H9 (cell line): ENCODE measurements at regions not wholly inside any gene's neighbourhood (a gene's known extent, or its start where the extent isn't known, plus 50 kb on each side); places are given as distances from the start of the nearest gene placed in this dataset.

Source experiments
- DNase-seq: peaks from one replicate; pipeline ENCODE4 v3.0.0-alpha.2; 2017
- H2AFZ ChIP-seq: one replicate; pipeline ENCODE4 v1.6.1; 2013; ENCODE audit warnings: mild to moderate bottlenecking, low read length, control low read depth, moderate library complexity
- H2AK5ac ChIP-seq: 2 replicates; pipeline ENCODE4 v1.6.1; 2013; ENCODE audit warnings: low read length, control low read depth, mixed read lengths; ENCODE audit not compliant: insufficient read length
- H2BK120ac ChIP-seq: one replicate; pipeline ENCODE4 v1.6.1; 2013; ENCODE audit warnings: low read depth, mild to moderate bottlenecking, low read length, control low read depth, inconsistent platforms; ENCODE audit not compliant: poor library complexity, severe bottlenecking
- H2BK12ac ChIP-seq: 2 replicates; pipeline ENCODE4 v1.6.1; 2013; ENCODE audit warnings: low read length, control low read depth, mixed read lengths, low read depth; ENCODE audit not compliant: insufficient read length
- H2BK15ac ChIP-seq: 2 replicates; pipeline ENCODE4 v1.6.1; 2013; ENCODE audit warnings: low read depth, low read length, control low read depth
- H2BK20ac ChIP-seq: one replicate; pipeline ENCODE4 v1.6.1; 2013; ENCODE audit warnings: low read depth, mild to moderate bottlenecking, low read length, control low read depth, inconsistent platforms; ENCODE audit not compliant: poor library complexity, severe bottlenecking
- H2BK5ac ChIP-seq: 2 replicates; pipeline ENCODE4 v1.6.1; 2013; ENCODE audit warnings: low read length, control low read depth, mixed read lengths; ENCODE audit not compliant: insufficient read length
- H3K14ac ChIP-seq: 2 replicates; pipeline ENCODE4 v1.6.1; 2013; ENCODE audit warnings: low read length, control low read depth; ENCODE audit not compliant: insufficient read depth
- H3K18ac ChIP-seq: 2 replicates; pipeline ENCODE4 v1.6.1; 2013; ENCODE audit warnings: low read depth, mild to moderate bottlenecking, mixed read lengths, low read length, control low read depth; ENCODE audit not compliant: insufficient read length
- H3K23ac ChIP-seq: 2 replicates; pipeline ENCODE4 v1.6.1; 2013; ENCODE audit warnings: low read length, control low read depth, mixed read lengths, low read depth; ENCODE audit not compliant: insufficient read length
- H3K23me2 ChIP-seq: 2 replicates; pipeline ENCODE4 v1.6.1; 2013; ENCODE audit warnings: low read depth, mild to moderate bottlenecking, mixed read lengths, low read length, control low read depth; ENCODE audit not compliant: insufficient read length, poor library complexity, severe bottlenecking
- H3K27ac ChIP-seq: 2 replicates; pipeline ENCODE4 v1.5.1; 2013; ENCODE audit warnings: low read length, control low read depth, mixed read lengths, low read depth; ENCODE audit not compliant: insufficient read length
- H3K27me3 ChIP-seq: 2 replicates; pipeline ENCODE4 v1.6.1; 2013; ENCODE audit warnings: low read length, control low read depth, inconsistent platforms; ENCODE audit not compliant: insufficient read depth
- H3K4ac ChIP-seq: 2 replicates; pipeline ENCODE4 v1.6.1; 2013; ENCODE audit warnings: low read depth, mild to moderate bottlenecking, control low read depth, inconsistent platforms, low read length, moderate library complexity
- H3K4me1 ChIP-seq: 2 replicates; pipeline ENCODE4 v1.6.1; 2013; ENCODE audit warnings: low read length, control low read depth, inconsistent platforms; ENCODE audit not compliant: insufficient read depth
- H3K4me2 ChIP-seq: 2 replicates; pipeline ENCODE4 v1.6.1; 2013; ENCODE audit warnings: low read length, control low read depth, mixed read lengths; ENCODE audit not compliant: insufficient read length, insufficient read depth
- H3K56ac ChIP-seq: 2 replicates; pipeline ENCODE4 v1.6.1; 2013; ENCODE audit warnings: low read depth, mild to moderate bottlenecking, mixed read lengths, low read length, control low read depth; ENCODE audit not compliant: insufficient read length
- H3K79me1 ChIP-seq: 2 replicates; pipeline ENCODE4 v1.6.1; 2013; ENCODE audit warnings: low read depth, mild to moderate bottlenecking, moderate library complexity, low read length, control low read depth, inconsistent platforms; ENCODE audit not compliant: insufficient read depth, poor library complexity, severe bottlenecking
- H3K79me2 ChIP-seq: 2 replicates; pipeline ENCODE4 v1.6.1; 2013; ENCODE audit warnings: low read length, control low read depth, inconsistent platforms; ENCODE audit not compliant: insufficient read depth
- H3K9ac ChIP-seq: 2 replicates; pipeline ENCODE4 v1.6.1; 2013; ENCODE audit warnings: low read length, control low read depth, mixed read lengths; ENCODE audit not compliant: insufficient read length; ENCODE audit errors: extremely low read depth
- H3K9me3 ChIP-seq: one replicate; pipeline ENCODE4 v1.6.1; 2013; ENCODE audit warnings: low read depth, low read length, inconsistent platforms; ENCODE audit not compliant: control insufficient read depth
- H3T11ph ChIP-seq: one replicate; pipeline ENCODE4 v1.6.1; 2013; ENCODE audit warnings: mild to moderate bottlenecking, low read length, control low read depth, inconsistent platforms
- H4K20me1 ChIP-seq: one replicate; pipeline ENCODE4 v1.6.1; 2013; ENCODE audit not compliant: control insufficient read depth, insufficient read length, insufficient read depth
- H4K5ac ChIP-seq: 2 replicates; pipeline ENCODE4 v1.6.1; 2013; ENCODE audit warnings: low read depth, mild to moderate bottlenecking, mixed read lengths, low read length, control low read depth; ENCODE audit not compliant: insufficient read length
- H4K8ac ChIP-seq: replicated peaks from 2 replicates; pipeline ENCODE4 v1.6.1; 2013; ENCODE audit warnings: low read length, control low read depth, mixed read lengths, low read depth; ENCODE audit not compliant: insufficient read length
- H4K91ac ChIP-seq: 2 replicates; pipeline ENCODE4 v1.6.1; 2013; ENCODE audit warnings: low read depth, mild to moderate bottlenecking, moderate library complexity, mixed read lengths, low read length, control low read depth; ENCODE audit not compliant: insufficient read length
- H3K27ac Mint-ChIP-seq, 3 experiments: 2 replicates in 2 of 3; 3 replicates in 1 of 3; pipeline ENCODE4 v1.8.0; 2020 to 2021; ENCODE audit warnings: mixed read lengths in 3 of 3, mild to moderate bottlenecking in 1 of 3, moderate library complexity in 1 of 3
- H3K27me3 Mint-ChIP-seq: 2 replicates; pipeline ENCODE4 v1.8.0; 2021; ENCODE audit warnings: low read depth, mild to moderate bottlenecking, moderate library complexity, mixed read lengths
- H3K36me3 Mint-ChIP-seq, 3 experiments: 2 replicates in 2 of 3; 3 replicates in 1 of 3; pipeline ENCODE4 v1.8.0; 2020 to 2021; ENCODE audit warnings: low read depth in 3 of 3, mixed read lengths in 3 of 3; ENCODE audit not compliant: insufficient read depth in 1 of 3
- H3K4me1 Mint-ChIP-seq, 2 experiments: 2 replicates each; pipeline ENCODE4 v1.8.0; 2020; ENCODE audit warnings: mixed read lengths in 2 of 2
- H3K4me3 Mint-ChIP-seq, 2 experiments: 2 replicates in 1 of 2; 3 replicates in 1 of 2; pipeline ENCODE4 v1.8.0; 2020 to 2021; ENCODE audit warnings: mild to moderate bottlenecking in 2 of 2, mixed read lengths in 2 of 2, moderate library complexity in 1 of 2
- H3K9me3 Mint-ChIP-seq, 2 experiments: 2 replicates in 1 of 2; 3 replicates in 1 of 2; pipeline ENCODE4 v1.8.0; 2020; ENCODE audit warnings: mild to moderate bottlenecking in 2 of 2, mixed read lengths in 2 of 2, moderate library complexity in 1 of 2
- WGBS: extraction: QIAGEN DNeasy Blood & Tissue Kit; methylation state at CpG from one replicate; pipeline ENCODE4 v1.1.7; 2013; ENCODE audit warnings: missing lambda C conversion rate, low lambda C conversion rate, mixed read lengths; ENCODE audit not compliant: insufficient read length; ENCODE audit errors: extremely low coverage; 5-methylcytosine and 5-hydroxymethylcytosine counted together
- TF ChIP-seq, protein P1 (sequence below): fragments of 200-600 bp; sonication (generic); conservative IDR thresholded peaks from 3 replicates; pipeline ENCODE4 v1.8.0; 2021; ENCODE audit warnings: antibody characterized with exemption, mild to moderate bottlenecking

DNA sequence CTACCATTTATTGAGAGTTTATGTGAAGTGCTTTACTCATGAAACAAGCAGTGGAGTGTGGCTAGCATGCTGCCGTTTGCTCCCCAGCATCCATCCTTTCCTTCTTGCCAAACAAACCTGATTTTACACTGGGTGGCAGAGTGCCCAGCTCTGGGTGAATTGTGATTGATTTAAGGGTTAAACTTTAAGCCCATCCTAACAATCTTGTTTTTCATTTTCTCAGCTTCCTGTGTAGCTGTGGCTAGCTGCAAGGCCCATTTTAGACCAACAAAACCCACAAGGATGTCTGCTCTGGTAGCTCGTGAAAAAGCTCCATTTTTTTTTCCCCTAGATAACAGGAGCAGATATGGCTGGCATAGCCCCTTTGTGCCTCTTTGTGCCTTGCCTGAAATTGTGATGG, 77.7 kb upstream of the KCNG1 start:
- H4K91ac ChIP-seq = no peak overlapping the region
- no peak overlapping the region for H2BK15ac ChIP-seq
- H2BK12ac ChIP-seq = no peak overlapping the region
- H4K20me1 ChIP-seq = no peaks in the 10 kb centered on the region
- no peak overlapping the region for H2AFZ ChIP-seq
- no peak overlapping the region for H3K14ac ChIP-seq
- no peak overlapping the region for H4K5ac ChIP-seq
- H3K4me1 ChIP-seq = no peaks in the 10 kb centered on the region
- TF ChIP-seq, protein P1, sequence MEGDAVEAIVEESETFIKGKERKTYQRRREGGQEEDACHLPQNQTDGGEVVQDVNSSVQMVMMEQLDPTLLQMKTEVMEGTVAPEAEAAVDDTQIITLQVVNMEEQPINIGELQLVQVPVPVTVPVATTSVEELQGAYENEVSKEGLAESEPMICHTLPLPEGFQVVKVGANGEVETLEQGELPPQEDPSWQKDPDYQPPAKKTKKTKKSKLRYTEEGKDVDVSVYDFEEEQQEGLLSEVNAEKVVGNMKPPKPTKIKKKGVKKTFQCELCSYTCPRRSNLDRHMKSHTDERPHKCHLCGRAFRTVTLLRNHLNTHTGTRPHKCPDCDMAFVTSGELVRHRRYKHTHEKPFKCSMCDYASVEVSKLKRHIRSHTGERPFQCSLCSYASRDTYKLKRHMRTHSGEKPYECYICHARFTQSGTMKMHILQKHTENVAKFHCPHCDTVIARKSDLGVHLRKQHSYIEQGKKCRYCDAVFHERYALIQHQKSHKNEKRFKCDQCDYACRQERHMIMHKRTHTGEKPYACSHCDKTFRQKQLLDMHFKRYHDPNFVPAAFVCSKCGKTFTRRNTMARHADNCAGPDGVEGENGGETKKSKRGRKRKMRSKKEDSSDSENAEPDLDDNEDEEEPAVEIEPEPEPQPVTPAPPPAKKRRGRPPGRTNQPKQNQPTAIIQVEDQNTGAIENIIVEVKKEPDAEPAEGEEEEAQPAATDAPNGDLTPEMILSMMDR = no peak
- no peak overlapping the region for H2BK120ac ChIP-seq
- no peaks in the 10 kb centered on the region for H3K36me3 Mint-ChIP-seq
- peaks cover 1% of the 10 kb centered on the region; the same call in 1 of the 2 replicates for H3K27me3 Mint-ChIP-seq
- no peak overlapping the region for H2AK5ac ChIP-seq
- H3K4me1 Mint-ChIP-seq = peaks cover 0 to 11% of the 10 kb centered on the region in 2 experiments; a peak in 1 of 4 replicates
- H3K4ac ChIP-seq = no peak overlapping the region
- no peak overlapping the region for H3K4me2 ChIP-seq
- H2BK5ac ChIP-seq = no peak overlapping the region
- H3K23ac ChIP-seq = no peak overlapping the region
- no peak overlapping the region for H3K9ac ChIP-seq
- H3K23me2 ChIP-seq = no peaks in the 10 kb centered on the region
- H2BK20ac ChIP-seq = no peak overlapping the region
- H3K79me1 ChIP-seq = no peaks in the 10 kb centered on the region
- WGBS = no CpG with 5 or more reads among the region's 2 CpGs
- no peak overlapping the region for H4K8ac ChIP-seq
- no peak overlapping the region for H3K27ac Mint-ChIP-seq
- no peaks in the 10 kb centered on the region; a peak in 1 of 5 replicates for H3K9me3 Mint-ChIP-seq
- no peak overlapping the region for H3K27ac ChIP-seq
- H3K56ac ChIP-seq = no peak overlapping the region
- H3T11ph ChIP-seq = no peak overlapping the region
- no peaks in the 10 kb centered on the region for H3K9me3 ChIP-seq
- H3K18ac ChIP-seq = no peak overlapping the region
- no peak for DNase-seq
- H3K79me2 ChIP-seq = no peaks in the 10 kb centered on the region
- no peak overlapping the region for H3K4me3 Mint-ChIP-seq
- H3K27me3 ChIP-seq = no peaks in the 10 kb centered on the region
